ENCODE measurements at regions not wholly inside any gene's neighbourhood (a gene's known extent, or its start where the extent isn't known, plus 50 kb on each side); places are given as distances from the start of the nearest gene placed in this dataset.

DNA sequence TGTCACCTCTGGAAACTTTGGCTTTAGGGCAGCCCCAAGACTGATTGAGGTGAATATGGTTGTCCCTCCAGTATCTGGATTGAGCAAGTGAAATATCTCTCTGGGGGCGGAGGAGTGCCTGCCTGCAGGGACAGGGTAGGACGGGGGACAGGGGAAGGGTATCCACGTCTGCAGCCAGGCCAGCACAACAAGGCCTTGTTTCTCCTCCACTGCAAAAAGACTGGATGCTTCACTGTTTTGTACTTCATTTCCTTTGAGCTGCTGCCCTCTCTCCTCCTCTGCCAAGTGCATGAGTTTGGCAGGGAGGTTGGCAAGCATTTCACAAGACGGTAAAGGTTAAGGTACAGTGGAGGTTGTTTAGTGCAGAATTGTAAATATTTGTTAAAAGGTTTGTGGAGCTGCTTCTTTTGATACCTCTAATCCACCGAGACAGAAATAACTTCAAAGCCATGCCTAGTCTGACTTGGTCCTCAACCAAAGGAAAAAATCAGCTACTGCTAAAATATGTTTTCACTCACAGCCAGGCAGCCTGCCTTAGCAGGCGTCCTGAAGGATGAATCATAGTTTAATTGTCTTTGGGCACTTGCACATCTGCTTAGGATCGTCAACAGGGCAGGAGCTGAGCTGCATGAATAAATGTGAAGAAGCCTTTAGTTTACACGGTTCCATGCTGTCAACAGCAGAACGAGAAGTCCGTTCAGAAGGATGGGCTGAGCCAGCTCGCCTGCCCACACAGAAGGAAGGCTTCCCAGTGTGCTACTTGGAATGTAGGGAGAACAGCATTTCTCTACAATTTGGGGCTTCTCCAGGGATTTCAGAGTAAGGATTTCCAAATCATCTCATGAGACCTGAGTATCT is 269.7 kb downstream of the TTC6 start (continued):
- no peak for TF ChIP-seq CHCHD3 (CRISPR knock-in tag; IDR thresholded peaks at IDR 0.05)
- TF ChIP-seq, protein P1, sequence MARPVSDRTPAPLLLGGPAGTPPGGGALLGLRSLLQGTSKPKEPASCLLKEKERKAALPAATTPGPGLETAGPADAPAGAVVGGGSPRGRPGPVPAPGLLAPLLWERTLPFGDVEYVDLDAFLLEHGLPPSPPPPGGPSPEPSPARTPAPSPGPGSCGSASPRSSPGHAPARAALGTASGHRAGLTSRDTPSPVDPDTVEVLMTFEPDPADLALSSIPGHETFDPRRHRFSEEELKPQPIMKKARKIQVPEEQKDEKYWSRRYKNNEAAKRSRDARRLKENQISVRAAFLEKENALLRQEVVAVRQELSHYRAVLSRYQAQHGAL (CRISPR knock-in tag; IDR thresholded peaks at IDR 0.05; ENCODE audit: not compliant biosample characterization), result peak; percentile 51
- TF ChIP-seq MTF2 (CRISPR knock-in tag; IDR thresholded peaks at IDR 0.05; ENCODE audit: borderline replicate concordance), result no peak
- TF ChIP-seq ZFP1 (CRISPR knock-in tag; IDR thresholded peaks at IDR 0.05), result peak; percentile 97; the same call in 1 of the 2 replicates
- TF ChIP-seq, protein P2, sequence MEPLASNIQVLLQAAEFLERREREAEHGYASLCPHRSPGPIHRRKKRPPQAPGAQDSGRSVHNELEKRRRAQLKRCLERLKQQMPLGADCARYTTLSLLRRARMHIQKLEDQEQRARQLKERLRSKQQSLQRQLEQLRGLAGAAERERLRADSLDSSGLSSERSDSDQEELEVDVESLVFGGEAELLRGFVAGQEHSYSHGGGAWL (CRISPR knock-in tag; IDR thresholded peaks at IDR 0.05), result no peak; the same call in none of the 2 replicates
- TF ChIP-seq, protein P3, sequence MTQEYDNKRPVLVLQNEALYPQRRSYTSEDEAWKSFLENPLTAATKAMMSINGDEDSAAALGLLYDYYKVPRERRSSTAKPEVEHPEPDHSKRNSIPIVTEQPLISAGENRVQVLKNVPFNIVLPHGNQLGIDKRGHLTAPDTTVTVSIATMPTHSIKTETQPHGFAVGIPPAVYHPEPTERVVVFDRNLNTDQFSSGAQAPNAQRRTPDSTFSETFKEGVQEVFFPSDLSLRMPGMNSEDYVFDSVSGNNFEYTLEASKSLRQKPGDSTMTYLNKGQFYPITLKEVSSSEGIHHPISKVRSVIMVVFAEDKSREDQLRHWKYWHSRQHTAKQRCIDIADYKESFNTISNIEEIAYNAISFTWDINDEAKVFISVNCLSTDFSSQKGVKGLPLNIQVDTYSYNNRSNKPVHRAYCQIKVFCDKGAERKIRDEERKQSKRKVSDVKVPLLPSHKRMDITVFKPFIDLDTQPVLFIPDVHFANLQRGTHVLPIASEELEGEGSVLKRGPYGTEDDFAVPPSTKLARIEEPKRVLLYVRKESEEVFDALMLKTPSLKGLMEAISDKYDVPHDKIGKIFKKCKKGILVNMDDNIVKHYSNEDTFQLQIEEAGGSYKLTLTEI (CRISPR knock-in tag; conservative IDR thresholded peaks at IDR 0.05), result no peak
- peak; percentile 81 for TF ChIP-seq ZBTB7A (CRISPR knock-in tag; IDR thresholded peaks at IDR 0.05)
- peak; percentile 99 for TF ChIP-seq ZNF780A (CRISPR knock-in tag; IDR thresholded peaks at IDR 0.05)
- peak; percentile 95 for TF ChIP-seq HHEX (CRISPR knock-in tag; IDR thresholded peaks at IDR 0.05)
- TF ChIP-seq, protein P4, sequence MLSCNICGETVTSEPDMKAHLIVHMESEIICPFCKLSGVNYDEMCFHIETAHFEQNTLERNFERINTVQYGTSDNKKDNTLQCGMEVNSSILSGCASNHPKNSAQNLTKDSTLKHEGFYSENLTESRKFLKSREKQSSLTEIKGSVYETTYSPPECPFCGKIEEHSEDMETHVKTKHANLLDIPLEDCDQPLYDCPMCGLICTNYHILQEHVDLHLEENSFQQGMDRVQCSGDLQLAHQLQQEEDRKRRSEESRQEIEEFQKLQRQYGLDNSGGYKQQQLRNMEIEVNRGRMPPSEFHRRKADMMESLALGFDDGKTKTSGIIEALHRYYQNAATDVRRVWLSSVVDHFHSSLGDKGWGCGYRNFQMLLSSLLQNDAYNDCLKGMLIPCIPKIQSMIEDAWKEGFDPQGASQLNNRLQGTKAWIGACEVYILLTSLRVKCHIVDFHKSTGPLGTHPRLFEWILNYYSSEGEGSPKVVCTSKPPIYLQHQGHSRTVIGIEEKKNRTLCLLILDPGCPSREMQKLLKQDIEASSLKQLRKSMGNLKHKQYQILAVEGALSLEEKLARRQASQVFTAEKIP (CRISPR knock-in tag; IDR thresholded peaks at IDR 0.05; ENCODE audit: borderline replicate concordance), result no peak
- peak; percentile 64; the same call in 1 of the 2 replicates for TF ChIP-seq ZBTB20 (CRISPR knock-in tag; IDR thresholded peaks at IDR 0.05; ENCODE audit: borderline replicate concordance, low read depth)
- TF ChIP-seq ZNF891 (CRISPR knock-in tag; IDR thresholded peaks at IDR 0.05), result no peak
- TF ChIP-seq, protein P5, sequence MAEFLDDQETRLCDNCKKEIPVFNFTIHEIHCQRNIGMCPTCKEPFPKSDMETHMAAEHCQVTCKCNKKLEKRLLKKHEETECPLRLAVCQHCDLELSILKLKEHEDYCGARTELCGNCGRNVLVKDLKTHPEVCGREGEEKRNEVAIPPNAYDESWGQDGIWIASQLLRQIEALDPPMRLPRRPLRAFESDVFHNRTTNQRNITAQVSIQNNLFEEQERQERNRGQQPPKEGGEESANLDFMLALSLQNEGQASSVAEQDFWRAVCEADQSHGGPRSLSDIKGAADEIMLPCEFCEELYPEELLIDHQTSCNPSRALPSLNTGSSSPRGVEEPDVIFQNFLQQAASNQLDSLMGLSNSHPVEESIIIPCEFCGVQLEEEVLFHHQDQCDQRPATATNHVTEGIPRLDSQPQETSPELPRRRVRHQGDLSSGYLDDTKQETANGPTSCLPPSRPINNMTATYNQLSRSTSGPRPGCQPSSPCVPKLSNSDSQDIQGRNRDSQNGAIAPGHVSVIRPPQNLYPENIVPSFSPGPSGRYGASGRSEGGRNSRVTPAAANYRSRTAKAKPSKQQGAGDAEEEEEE (CRISPR knock-in tag; IDR thresholded peaks at IDR 0.05; ENCODE audit: borderline replicate concordance), result no peak
- TF ChIP-seq, protein P6, sequence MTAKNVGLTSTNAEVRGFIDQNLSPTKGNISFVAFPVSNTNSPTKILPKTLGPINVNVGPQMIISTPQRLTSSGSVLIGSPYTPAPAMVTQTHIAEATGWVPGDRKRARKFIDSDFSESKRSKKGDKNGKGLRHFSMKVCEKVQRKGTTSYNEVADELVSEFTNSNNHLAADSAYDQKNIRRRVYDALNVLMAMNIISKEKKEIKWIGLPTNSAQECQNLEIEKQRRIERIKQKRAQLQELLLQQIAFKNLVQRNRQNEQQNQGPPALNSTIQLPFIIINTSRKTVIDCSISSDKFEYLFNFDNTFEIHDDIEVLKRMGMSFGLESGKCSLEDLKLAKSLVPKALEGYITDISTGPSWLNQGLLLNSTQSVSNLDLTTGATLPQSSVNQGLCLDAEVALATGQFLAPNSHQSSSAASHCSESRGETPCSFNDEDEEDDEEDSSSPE (CRISPR knock-in tag; IDR thresholded peaks at IDR 0.05), result peak; percentile 67
- peak; percentile 94 for TF ChIP-seq ZFX (CRISPR knock-in tag; IDR thresholded peaks at IDR 0.05; ENCODE audit: low read depth)
- TF ChIP-seq SIX4 (CRISPR knock-in tag; IDR thresholded peaks at IDR 0.05), result peak; percentile 92
- peak; percentile 97 for TF ChIP-seq HDAC1 (CRISPR knock-in tag; IDR thresholded peaks at IDR 0.05)
- peak; percentile 98 for TF ChIP-seq ZNF556 (CRISPR knock-in tag; IDR thresholded peaks at IDR 0.05; ENCODE audit: borderline replicate concordance)
- peak; percentile 65 for TF ChIP-seq RBFOX2 (IDR thresholded peaks at IDR 0.05; ENCODE audit: low read depth, low read length)
- TF ChIP-seq ZNF615 (CRISPR knock-in tag; IDR thresholded peaks at IDR 0.05; ENCODE audit: borderline replicate concordance), result peak; percentile 87; the same call in 1 of the 2 replicates
- TF ChIP-seq GABPB1 (CRISPR knock-in tag; IDR thresholded peaks at IDR 0.05), result peak; percentile 70
- no peak; the same call in 1 of the 2 replicates for TF ChIP-seq ZNF547 (CRISPR knock-in tag; IDR thresholded peaks at IDR 0.05)
